A673 (cell line): ENCODE measurements at regions not wholly inside any gene's neighbourhood (a gene's known extent, or its start where the extent isn't known, plus 50 kb on each side); places are given as distances from the start of the nearest gene placed in this dataset.

Experiments used
- EZH2 ChIP-seq: fragments of 200-600 bp; sonication (generic); IDR thresholded peaks from 2 replicates; pipeline ENCODE4 v1.6.1; 2017; ENCODE audit warnings: borderline replicate concordance, low read depth, mild to moderate bottlenecking, mixed read lengths, antibody characterized with exemption, low read length; ENCODE audit not compliant: poor library complexity, severe bottlenecking
- TF ChIP-seq, protein P1 (sequence below): fragments of 300-800, 200-600 bp; sonication (generic); conservative IDR thresholded peaks from 2 replicates; pipeline ENCODE4 v1.5.1; 2017; ENCODE audit warnings: low read depth, mild to moderate bottlenecking, antibody characterized with exemption, low read length, moderate library complexity, mixed read lengths

- TF ChIP-seq, protein P1, sequence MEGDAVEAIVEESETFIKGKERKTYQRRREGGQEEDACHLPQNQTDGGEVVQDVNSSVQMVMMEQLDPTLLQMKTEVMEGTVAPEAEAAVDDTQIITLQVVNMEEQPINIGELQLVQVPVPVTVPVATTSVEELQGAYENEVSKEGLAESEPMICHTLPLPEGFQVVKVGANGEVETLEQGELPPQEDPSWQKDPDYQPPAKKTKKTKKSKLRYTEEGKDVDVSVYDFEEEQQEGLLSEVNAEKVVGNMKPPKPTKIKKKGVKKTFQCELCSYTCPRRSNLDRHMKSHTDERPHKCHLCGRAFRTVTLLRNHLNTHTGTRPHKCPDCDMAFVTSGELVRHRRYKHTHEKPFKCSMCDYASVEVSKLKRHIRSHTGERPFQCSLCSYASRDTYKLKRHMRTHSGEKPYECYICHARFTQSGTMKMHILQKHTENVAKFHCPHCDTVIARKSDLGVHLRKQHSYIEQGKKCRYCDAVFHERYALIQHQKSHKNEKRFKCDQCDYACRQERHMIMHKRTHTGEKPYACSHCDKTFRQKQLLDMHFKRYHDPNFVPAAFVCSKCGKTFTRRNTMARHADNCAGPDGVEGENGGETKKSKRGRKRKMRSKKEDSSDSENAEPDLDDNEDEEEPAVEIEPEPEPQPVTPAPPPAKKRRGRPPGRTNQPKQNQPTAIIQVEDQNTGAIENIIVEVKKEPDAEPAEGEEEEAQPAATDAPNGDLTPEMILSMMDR = no peak
- no peak for TF ChIP-seq EZH2
Observed at GRCh38 chr12:126021675-126022074, 956.4 kb downstream of the AACS start.
